AG20443 (cell line): ENCODE measurements at regions not wholly inside any gene's neighbourhood (a gene's known extent, or its start where the extent isn't known, plus 50 kb on each side); places are given as distances from the start of the nearest gene placed in this dataset.

Experiments
- DNase-seq: peaks from one replicate; pipeline ENCODE4 v3.0.0; 2012; ENCODE audit warnings: low spot score, mixed read lengths

- DNase-seq: no peak
These were observed 59.4 kb upstream of the ASIC2 start for GRCh38 chr17:33352526-33352925.

- no peak for DNase-seq
These were observed 63.2 kb upstream of the ASIC2 start for GRCh38 chr17:33356266-33356665.

GRCh38 chr17:33363475-33363874 lies 70.4 kb upstream of the ASIC2 start:
- DNase-seq: no peak

- DNase-seq: no peak
These were observed 73.9 kb upstream of the ASIC2 start for GRCh38 chr17:33366960-33367359.

- no peak for DNase-seq
These were observed 76.1 kb upstream of the ASIC2 start for GRCh38 chr17:33369149-33369548.

- DNase-seq: no peak
These were observed 76.8 kb upstream of the ASIC2 start for GRCh38 chr17:33369876-33370275.

- no peak for DNase-seq
These were observed 77.3 kb upstream of the ASIC2 start for GRCh38 chr17:33370401-33370800.

- no peak for DNase-seq
These were observed 78.3 kb upstream of the ASIC2 start for GRCh38 chr17:33371377-33371776.

- DNase-seq: no peak
These were observed 80.2 kb upstream of the ASIC2 start for GRCh38 chr17:33373273-33373672.

- no peak for DNase-seq
These were observed 82.0 kb upstream of the ASIC2 start for GRCh38 chr17:33375103-33375502.

- no peak for DNase-seq
These were observed 82.7 kb upstream of the ASIC2 start for GRCh38 chr17:33375783-33376182.

- no peak for DNase-seq
These were observed 84.9 kb upstream of the ASIC2 start for GRCh38 chr17:33377837-33378595.

- peak; percentile 35 for DNase-seq
These were observed 88.1 kb upstream of the ASIC2 start for GRCh38 chr17:33381201-33381600.

- DNase-seq: no peak
These were observed 90.5 kb upstream of the ASIC2 start for GRCh38 chr17:33383488-33384023.

- no peak for DNase-seq
These were observed 92.0 kb upstream of the ASIC2 start for GRCh38 chr17:33385133-33385532.

GRCh38 chr17:33385713-33386112 lies 92.6 kb upstream of the ASIC2 start:
- DNase-seq: no peak

GRCh38 chr17:33387406-33387805 lies 94.3 kb upstream of the ASIC2 start:
- no peak for DNase-seq

- no peak for DNase-seq
These were observed 96.5 kb upstream of the ASIC2 start for GRCh38 chr17:33389504-33390135.

- DNase-seq: peak; percentile 18
These were observed 97.5 kb upstream of the ASIC2 start for GRCh38 chr17:33390479-33391176.

- no peak for DNase-seq
These were observed 103.7 kb upstream of the ASIC2 start for GRCh38 chr17:33396818-33397217.

GRCh38 chr17:33398386-33398785 lies 105.3 kb upstream of the ASIC2 start:
- no peak for DNase-seq

- no peak for DNase-seq
These were observed 108.2 kb upstream of the ASIC2 start for GRCh38 chr17:33401249-33401648.

GRCh38 chr17:33403194-33403593 lies 110.1 kb upstream of the ASIC2 start:
- DNase-seq: no peak
